HG02884 (cell line): ENCODE measurements at regions not wholly inside any gene's neighbourhood (a gene's known extent, or its start where the extent isn't known, plus 50 kb on each side); places are given as distances from the start of the nearest gene placed in this dataset.
"Not testable (repeated sequence)": the region's sequence is repeated elsewhere in the genome, so short reads cannot be mapped to it uniquely, and the experiment has no call there.

Experiments used
- ATAC-seq: cut with Tn5 transposase; IDR thresholded peaks from one replicate; pipeline ENCODE4 v1.9.1; 2021; ENCODE audit warnings: mild to moderate bottlenecking, moderate library complexity; ENCODE audit not compliant: unreplicated experiment

- ATAC-seq = no peak
These were observed 125.3 kb upstream of the MARCHF11 start for GRCh38 chr5:16304846-16305245.

GRCh38 chr5:16296946-16297345, 117.4 kb upstream of the MARCHF11 start:
- ATAC-seq = no peak

GRCh38 chr5:16291894-16292293, 112.3 kb upstream of the MARCHF11 start:
- ATAC-seq = no peak

- no peak for ATAC-seq
These were observed 111.9 kb upstream of the MARCHF11 start for GRCh38 chr5:16291474-16291873.

GRCh38 chr5:16283791-16284190, 104.2 kb upstream of the MARCHF11 start:
- ATAC-seq = no peak

GRCh38 chr5:16276859-16277258, 97.3 kb upstream of the MARCHF11 start:
- not testable (repeated sequence) for ATAC-seq

GRCh38 chr5:16271851-16272250, 92.3 kb upstream of the MARCHF11 start:
- ATAC-seq = no peak

GRCh38 chr5:16265141-16265540, 85.5 kb upstream of the MARCHF11 start:
- no peak for ATAC-seq

GRCh38 chr5:16260000-16260399, 80.4 kb upstream of the MARCHF11 start:
- no peak for ATAC-seq

- ATAC-seq = no peak
These were observed 74.3 kb upstream of the MARCHF11 start for GRCh38 chr5:16253856-16254255.

GRCh38 chr5:16245956-16246355, 66.4 kb upstream of the MARCHF11 start:
- ATAC-seq = no peak

GRCh38 chr5:16245249-16245648, 65.7 kb upstream of the MARCHF11 start:
- ATAC-seq = no peak

GRCh38 chr5:16238018-16238417, 58.4 kb upstream of the MARCHF11 start:
- ATAC-seq = no peak

- ATAC-seq = no peak
These were observed 55.0 kb upstream of the MARCHF11 start for GRCh38 chr5:16234598-16234997.

- ATAC-seq = no peak
These were observed 54.1 kb upstream of the MARCHF11 start for GRCh38 chr5:16233730-16234129.

GRCh38 chr5:16229357-16229940, 49.9 kb upstream of the MARCHF11 start:
- no peak for ATAC-seq
